H1 (cell line): ENCODE measurements at regions not wholly inside any gene's neighbourhood (a gene's known extent, or its start where the extent isn't known, plus 50 kb on each side); places are given as distances from the start of the nearest gene placed in this dataset.

Experiments used
- CHD1 ChIP-seq: IDR thresholded peaks from 2 replicates; pipeline ENCODE4 v1.6.1; 2012; ENCODE audit warnings: low read depth, low read length, improper control_type of control experiment
- EZH2 ChIP-seq: fragments of 200-600 bp; sonication (generic); IDR thresholded peaks from 2 replicates; pipeline ENCODE4 v1.7.1; 2012; ENCODE audit warnings: low read depth, mild to moderate bottlenecking, moderate library complexity, low read length, inconsistent platforms; ENCODE audit not compliant: severe bottlenecking
- POLR2A ChIP-seq, 2 experiments: IDR thresholded peaks; 1 replicate in 1 of 2; 2 replicates in 1 of 2; pipeline ENCODE4 v1.6.1; 2011; ENCODE audit warnings: low read depth in 2 of 2, low read length in 2 of 2, mild to moderate bottlenecking in 2 of 2; ENCODE audit errors: control extremely low read depth in 1 of 2
- RXRA ChIP-seq: IDR thresholded peaks from 2 replicates; pipeline ENCODE4 v1.6.1; 2011; ENCODE audit warnings: low read depth, mild to moderate bottlenecking, low read length, moderate library complexity; ENCODE audit not compliant: insufficient read depth
- TCF12 ChIP-seq: IDR thresholded peaks from 2 replicates; pipeline ENCODE4 v1.6.1; 2011; ENCODE audit warnings: low read depth, mild to moderate bottlenecking, low read length
- TF ChIP-seq, protein P1 (sequence below), 3 experiments: IDR thresholded peaks; 1 replicate in 2 of 3; 2 replicates in 1 of 3; pipeline versions ENCODE4 v1.5.1 to v1.6.1; 2011; ENCODE audit warnings: low read length in 3 of 3, mild to moderate bottlenecking in 3 of 3, inconsistent platforms in 2 of 3, low read depth in 1 of 3, moderate library complexity in 1 of 3; ENCODE audit not compliant: insufficient read depth in 1 of 3; ENCODE audit errors: control extremely low read depth in 1 of 3
- TF ChIP-seq, protein P2 (sequence below): IDR thresholded peaks from 2 replicates; pipeline ENCODE4 v1.6.1; 2011; ENCODE audit warnings: low read depth, mild to moderate bottlenecking, low read length; ENCODE audit not compliant: insufficient read depth

DNA sequence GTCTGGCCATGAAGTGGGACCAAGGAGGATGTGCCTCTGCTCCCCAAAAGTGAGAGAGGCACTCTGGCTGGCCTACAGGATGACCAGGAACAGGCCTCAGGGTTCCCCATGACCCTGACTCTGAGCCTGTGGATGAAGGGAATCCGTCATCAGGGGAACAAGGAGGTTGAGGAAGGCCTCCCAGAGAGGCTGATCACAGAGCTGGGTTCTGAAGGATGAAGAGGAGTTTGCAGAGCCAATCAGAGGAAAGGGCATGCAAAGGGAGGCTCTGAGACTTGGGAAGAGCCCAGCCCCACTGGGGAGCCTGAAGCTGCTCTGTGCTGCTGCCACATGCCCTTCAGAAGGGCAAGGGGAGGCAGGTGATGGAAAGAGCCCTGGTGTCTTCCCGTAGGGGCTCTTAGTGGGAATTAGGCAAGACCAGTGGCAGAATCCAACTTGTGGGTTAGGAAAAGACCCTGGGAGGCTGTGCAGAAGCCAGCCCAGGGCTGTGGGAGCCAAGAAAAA is 141.3 kb upstream of the ID2 start:
- TF ChIP-seq CHD1, result no peak
- TF ChIP-seq POLR2A (IDR thresholded peaks at IDR 0.05; ENCODE audit: control extremely low read depth in 1 of 2, low read depth in 2 of 2, low read length in 2 of 2), result no peak
- TF ChIP-seq, protein P1, sequence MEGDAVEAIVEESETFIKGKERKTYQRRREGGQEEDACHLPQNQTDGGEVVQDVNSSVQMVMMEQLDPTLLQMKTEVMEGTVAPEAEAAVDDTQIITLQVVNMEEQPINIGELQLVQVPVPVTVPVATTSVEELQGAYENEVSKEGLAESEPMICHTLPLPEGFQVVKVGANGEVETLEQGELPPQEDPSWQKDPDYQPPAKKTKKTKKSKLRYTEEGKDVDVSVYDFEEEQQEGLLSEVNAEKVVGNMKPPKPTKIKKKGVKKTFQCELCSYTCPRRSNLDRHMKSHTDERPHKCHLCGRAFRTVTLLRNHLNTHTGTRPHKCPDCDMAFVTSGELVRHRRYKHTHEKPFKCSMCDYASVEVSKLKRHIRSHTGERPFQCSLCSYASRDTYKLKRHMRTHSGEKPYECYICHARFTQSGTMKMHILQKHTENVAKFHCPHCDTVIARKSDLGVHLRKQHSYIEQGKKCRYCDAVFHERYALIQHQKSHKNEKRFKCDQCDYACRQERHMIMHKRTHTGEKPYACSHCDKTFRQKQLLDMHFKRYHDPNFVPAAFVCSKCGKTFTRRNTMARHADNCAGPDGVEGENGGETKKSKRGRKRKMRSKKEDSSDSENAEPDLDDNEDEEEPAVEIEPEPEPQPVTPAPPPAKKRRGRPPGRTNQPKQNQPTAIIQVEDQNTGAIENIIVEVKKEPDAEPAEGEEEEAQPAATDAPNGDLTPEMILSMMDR (IDR thresholded peaks at IDR 0.05; ENCODE audit: control extremely low read depth in 1 of 3, insufficient read depth in 1 of 3, low read depth in 1 of 3, low read length in 3 of 3), result no peak
- no peak for TF ChIP-seq EZH2
- TF ChIP-seq, protein P2, sequence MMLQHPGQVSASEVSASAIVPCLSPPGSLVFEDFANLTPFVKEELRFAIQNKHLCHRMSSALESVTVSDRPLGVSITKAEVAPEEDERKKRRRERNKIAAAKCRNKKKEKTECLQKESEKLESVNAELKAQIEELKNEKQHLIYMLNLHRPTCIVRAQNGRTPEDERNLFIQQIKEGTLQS, result no peak
- no peak for TF ChIP-seq RXRA
- TF ChIP-seq TCF12, result no peak
